Ishikawa (cell line): ENCODE measurements at regions not wholly inside any gene's neighbourhood (a gene's known extent, or its start where the extent isn't known, plus 50 kb on each side); places are given as distances from the start of the nearest gene placed in this dataset.

Experiments
- CEBPB ChIP-seq: IDR thresholded peaks from 2 replicates; pipeline ENCODE4 v1.6.1; 2012
- EP300 ChIP-seq: IDR thresholded peaks from 2 replicates; pipeline ENCODE4 v1.6.1; 2012; ENCODE audit warnings: borderline replicate concordance
- NFIC ChIP-seq: IDR thresholded peaks from 2 replicates; pipeline ENCODE4 v1.6.1; 2012

GRCh38 chr4:57575426-57575825, 465.2 kb upstream of the IGFBP7 start:
- TF ChIP-seq NFIC (no peak), CEBPB (no peak), EP300 (no peak)
